ENCODE measurements at regions not wholly inside any gene's neighbourhood (a gene's known extent, or its start where the extent isn't known, plus 50 kb on each side); places are given as distances from the start of the nearest gene placed in this dataset.

- H3K56ac ChIP-seq (ENCODE audit: low read length), result no peak overlapping the region
- no peaks in the 10 kb centered on the region for H3K4me1 ChIP-seq (ENCODE audit: control insufficient read depth, low read depth, low read length)
- H2AK5ac ChIP-seq (ENCODE audit: low read length), result no peak overlapping the region
- H3K4me2 ChIP-seq (ENCODE audit: low read length), result no peak overlapping the region
- H3K27me3 ChIP-seq (ENCODE audit: insufficient read depth, low read length, poor library complexity), result no peaks in the 10 kb centered on the region
- H3K4ac ChIP-seq (ENCODE audit: low read depth, low read length), result no peak overlapping the region
- H4K8ac ChIP-seq (ENCODE audit: low read depth, low read length), result no peak overlapping the region
- H3K4me3 ChIP-seq (ENCODE audit: low read length), result no peak overlapping the region
- no peak overlapping the region for H2BK5ac ChIP-seq (ENCODE audit: low read length)
- no peak overlapping the region for H3K9ac ChIP-seq (ENCODE audit: low read length)
- H3K36me3 ChIP-seq (ENCODE audit: control insufficient read depth, insufficient read depth, low read length), result no peaks in the 10 kb centered on the region
- no CpG with 5 or more reads among the region's 5 CpGs for WGBS (ENCODE audit: extremely low coverage, insufficient coverage, low lambda C conversion rate)
- no peak overlapping the region for H3K27ac ChIP-seq (ENCODE audit: low read depth, low read length)
- H3K79me2 ChIP-seq (ENCODE audit: control insufficient read depth, insufficient read depth, low read length), result no peaks in the 10 kb centered on the region
- DNase-seq, result no peak
- no peaks in the 10 kb centered on the region for H3K79me1 ChIP-seq (ENCODE audit: low read length)
- H2BK15ac ChIP-seq (replicated peaks; ENCODE audit: low read depth), result no peak overlapping the region
- no peak overlapping the region for H2BK120ac ChIP-seq (ENCODE audit: low read depth, low read length)
- no peak overlapping the region for H3K23ac ChIP-seq (ENCODE audit: low read length)
- no peak overlapping the region for H4K5ac ChIP-seq (ENCODE audit: low read length)
- no peak overlapping the region for H3K18ac ChIP-seq (ENCODE audit: low read length)
Observed at GRCh38 chrX:38919853-38920528, 118.7 kb downstream of the MID1IP1 start.

- Histone ChIP-seq H3K18ac (ENCODE audit: low read length) (no peak overlapping the region), H2BK15ac (replicated peaks; ENCODE audit: low read depth) (no peak overlapping the region), H2AK5ac (ENCODE audit: low read length) (no peak overlapping the region), H3K4me2 (ENCODE audit: low read length) (no peak overlapping the region), H3K79me2 (ENCODE audit: control insufficient read depth, insufficient read depth, low read length) (no peaks in the 10 kb centered on the region), H4K5ac (ENCODE audit: low read length) (no peak overlapping the region), H3K36me3 (ENCODE audit: control insufficient read depth, insufficient read depth, low read length) (no peaks in the 10 kb centered on the region), H3K79me1 (ENCODE audit: low read length) (no peaks in the 10 kb centered on the region), H3K27ac (ENCODE audit: low read depth, low read length) (no peak overlapping the region), H3K4me1 (ENCODE audit: control insufficient read depth, low read depth, low read length) (no peaks in the 10 kb centered on the region), H2BK120ac (ENCODE audit: low read depth, low read length) (no peak overlapping the region), H3K4me3 (ENCODE audit: low read length) (no peak overlapping the region), H2BK5ac (ENCODE audit: low read length) (no peak overlapping the region), H3K23ac (ENCODE audit: low read length) (no peak overlapping the region), H4K8ac (ENCODE audit: low read depth, low read length) (no peak overlapping the region), H3K4ac (ENCODE audit: low read depth, low read length) (no peak overlapping the region), H3K9ac (ENCODE audit: low read length) (no peak overlapping the region), H3K56ac (ENCODE audit: low read length) (no peak overlapping the region), H3K27me3 (ENCODE audit: insufficient read depth, low read length, poor library complexity) (no peaks in the 10 kb centered on the region)
- DNase-seq, result no peak
- no CpG with 5 or more reads among the region's 3 CpGs for WGBS (ENCODE audit: extremely low coverage, insufficient coverage, low lambda C conversion rate)
Observed at GRCh38 chrX:38923451-38923969, 122.3 kb downstream of the MID1IP1 start.

GRCh38 chrX:38927592-38927991 is 126.3 kb downstream of the MID1IP1 start:
- Histone ChIP-seq H3K9ac (ENCODE audit: low read length) (no peak overlapping the region), H4K8ac (ENCODE audit: low read depth, low read length) (no peak overlapping the region)

GRCh38 chrX:38929966-38930421 is 128.7 kb downstream of the MID1IP1 start:
- Histone ChIP-seq H3K4ac (ENCODE audit: low read depth, low read length) (no peak overlapping the region), H3K27ac (ENCODE audit: low read depth, low read length) (no peak overlapping the region), H3K4me3 (ENCODE audit: low read length) (no peak overlapping the region), H3K27me3 (ENCODE audit: insufficient read depth, low read length, poor library complexity) (no peaks in the 10 kb centered on the region), H2BK5ac (ENCODE audit: low read length) (no peak overlapping the region), H3K9ac (ENCODE audit: low read length) (no peak overlapping the region), H4K8ac (ENCODE audit: low read depth, low read length) (no peak overlapping the region), H3K23ac (ENCODE audit: low read length) (no peak overlapping the region), H3K4me1 (ENCODE audit: control insufficient read depth, low read depth, low read length) (no peaks in the 10 kb centered on the region), H3K18ac (ENCODE audit: low read length) (no peak overlapping the region), H3K56ac (ENCODE audit: low read length) (no peak overlapping the region), H3K79me1 (ENCODE audit: low read length) (no peaks in the 10 kb centered on the region), H3K36me3 (ENCODE audit: control insufficient read depth, insufficient read depth, low read length) (no peaks in the 10 kb centered on the region), H2AK5ac (ENCODE audit: low read length) (no peak overlapping the region), H4K5ac (ENCODE audit: low read length) (no peak overlapping the region), H3K4me2 (ENCODE audit: low read length) (no peak overlapping the region), H2BK120ac (ENCODE audit: low read depth, low read length) (no peak overlapping the region), H2BK15ac (replicated peaks; ENCODE audit: low read depth) (no peak overlapping the region), H3K79me2 (ENCODE audit: control insufficient read depth, insufficient read depth, low read length) (no peaks in the 10 kb centered on the region)
- WGBS (ENCODE audit: extremely low coverage, insufficient coverage, low lambda C conversion rate), result no CpG with 5 or more reads among the region's 2 CpGs
- no peak for DNase-seq

More at GRCh38 chrX:38927592-38927991, 126.3 kb downstream of the MID1IP1 start:
- Histone ChIP-seq H3K4me2 (ENCODE audit: low read length) (no peak overlapping the region), H3K4ac (ENCODE audit: low read depth, low read length) (no peak overlapping the region), H2BK5ac (ENCODE audit: low read length) (no peak overlapping the region), H3K18ac (ENCODE audit: low read length) (no peak overlapping the region), H2BK120ac (ENCODE audit: low read depth, low read length) (no peak overlapping the region), H3K79me1 (ENCODE audit: low read length) (no peaks in the 10 kb centered on the region), H3K79me2 (ENCODE audit: control insufficient read depth, insufficient read depth, low read length) (no peaks in the 10 kb centered on the region), H2AK5ac (ENCODE audit: low read length) (no peak overlapping the region), H3K56ac (ENCODE audit: low read length) (no peak overlapping the region), H2BK15ac (replicated peaks; ENCODE audit: low read depth) (no peak overlapping the region), H3K4me3 (ENCODE audit: low read length) (no peak overlapping the region), H3K4me1 (ENCODE audit: control insufficient read depth, low read depth, low read length) (no peaks in the 10 kb centered on the region), H3K36me3 (ENCODE audit: control insufficient read depth, insufficient read depth, low read length) (no peaks in the 10 kb centered on the region), H3K27me3 (ENCODE audit: insufficient read depth, low read length, poor library complexity) (no peaks in the 10 kb centered on the region), H3K27ac (ENCODE audit: low read depth, low read length) (no peak overlapping the region), H3K23ac (ENCODE audit: low read length) (no peak overlapping the region), H4K5ac (ENCODE audit: low read length) (no peak overlapping the region)
- WGBS (ENCODE audit: extremely low coverage, insufficient coverage, low lambda C conversion rate), result no CpG with 5 or more reads among the region's 3 CpGs
- DNase-seq, result no peak

- Histone ChIP-seq H2AK5ac (ENCODE audit: low read length) (no peak overlapping the region), H3K4me1 (ENCODE audit: control insufficient read depth, low read depth, low read length) (no peaks in the 10 kb centered on the region), H2BK5ac (ENCODE audit: low read length) (no peak overlapping the region), H2BK120ac (ENCODE audit: low read depth, low read length) (no peak overlapping the region), H3K79me1 (ENCODE audit: low read length) (no peaks in the 10 kb centered on the region), H3K9ac (ENCODE audit: low read length) (no peak overlapping the region), H3K36me3 (ENCODE audit: control insufficient read depth, insufficient read depth, low read length) (no peaks in the 10 kb centered on the region), H2BK15ac (replicated peaks; ENCODE audit: low read depth) (no peak overlapping the region), H4K8ac (ENCODE audit: low read depth, low read length) (no peak overlapping the region), H3K18ac (ENCODE audit: low read length) (no peak overlapping the region), H3K23ac (ENCODE audit: low read length) (no peak overlapping the region), H3K4me3 (ENCODE audit: low read length) (no peak overlapping the region), H3K79me2 (ENCODE audit: control insufficient read depth, insufficient read depth, low read length) (no peaks in the 10 kb centered on the region), H4K5ac (ENCODE audit: low read length) (no peak overlapping the region), H3K27ac (ENCODE audit: low read depth, low read length) (no peak overlapping the region), H3K56ac (ENCODE audit: low read length) (no peak overlapping the region), H3K4ac (ENCODE audit: low read depth, low read length) (no peak overlapping the region), H3K27me3 (ENCODE audit: insufficient read depth, low read length, poor library complexity) (no peaks in the 10 kb centered on the region), H3K4me2 (ENCODE audit: low read length) (no peak overlapping the region)
- DNase-seq, result no peak
- no CpG with 5 or more reads among the region's 2 CpGs for WGBS (ENCODE audit: extremely low coverage, insufficient coverage, low lambda C conversion rate)
Observed at GRCh38 chrX:38930474-38930873, 129.2 kb downstream of the MID1IP1 start.

GRCh38 chrX:38935561-38935960 is 134.3 kb downstream of the MID1IP1 start:
- DNase-seq, result no peak
- H3K79me1 ChIP-seq (ENCODE audit: low read length), result no peaks in the 10 kb centered on the region
- H2BK5ac ChIP-seq (ENCODE audit: low read length), result no peak overlapping the region
- no peaks in the 10 kb centered on the region for H3K4me1 ChIP-seq (ENCODE audit: control insufficient read depth, low read depth, low read length)
- no peak overlapping the region for H3K4me3 ChIP-seq (ENCODE audit: low read length)
- H3K4me2 ChIP-seq (ENCODE audit: low read length), result no peak overlapping the region
- no peaks in the 10 kb centered on the region for H3K36me3 ChIP-seq (ENCODE audit: control insufficient read depth, insufficient read depth, low read length)
- H3K4ac ChIP-seq (ENCODE audit: low read depth, low read length), result no peak overlapping the region
- H4K8ac ChIP-seq (ENCODE audit: low read depth, low read length), result no peak overlapping the region
- no peak overlapping the region for H3K27ac ChIP-seq (ENCODE audit: low read depth, low read length)
- H2BK15ac ChIP-seq (replicated peaks; ENCODE audit: low read depth), result no peak overlapping the region
- no peaks in the 10 kb centered on the region for H3K27me3 ChIP-seq (ENCODE audit: insufficient read depth, low read length, poor library complexity)
- no peak overlapping the region for H4K5ac ChIP-seq (ENCODE audit: low read length)
- H2AK5ac ChIP-seq (ENCODE audit: low read length), result no peak overlapping the region
- H3K56ac ChIP-seq (ENCODE audit: low read length), result no peak overlapping the region
- H3K18ac ChIP-seq (ENCODE audit: low read length), result no peak overlapping the region
- WGBS (ENCODE audit: extremely low coverage, insufficient coverage, low lambda C conversion rate), result no CpG with 5 or more reads among the region's 4 CpGs
- no peak overlapping the region for H3K23ac ChIP-seq (ENCODE audit: low read length)
- no peak overlapping the region for H2BK120ac ChIP-seq (ENCODE audit: low read depth, low read length)
- no peak overlapping the region for H3K9ac ChIP-seq (ENCODE audit: low read length)
- no peaks in the 10 kb centered on the region for H3K79me2 ChIP-seq (ENCODE audit: control insufficient read depth, insufficient read depth, low read length)
